ENCODE measurements at regions not wholly inside any gene's neighbourhood (a gene's known extent, or its start where the extent isn't known, plus 50 kb on each side); places are given as distances from the start of the nearest gene placed in this dataset.

DNA sequence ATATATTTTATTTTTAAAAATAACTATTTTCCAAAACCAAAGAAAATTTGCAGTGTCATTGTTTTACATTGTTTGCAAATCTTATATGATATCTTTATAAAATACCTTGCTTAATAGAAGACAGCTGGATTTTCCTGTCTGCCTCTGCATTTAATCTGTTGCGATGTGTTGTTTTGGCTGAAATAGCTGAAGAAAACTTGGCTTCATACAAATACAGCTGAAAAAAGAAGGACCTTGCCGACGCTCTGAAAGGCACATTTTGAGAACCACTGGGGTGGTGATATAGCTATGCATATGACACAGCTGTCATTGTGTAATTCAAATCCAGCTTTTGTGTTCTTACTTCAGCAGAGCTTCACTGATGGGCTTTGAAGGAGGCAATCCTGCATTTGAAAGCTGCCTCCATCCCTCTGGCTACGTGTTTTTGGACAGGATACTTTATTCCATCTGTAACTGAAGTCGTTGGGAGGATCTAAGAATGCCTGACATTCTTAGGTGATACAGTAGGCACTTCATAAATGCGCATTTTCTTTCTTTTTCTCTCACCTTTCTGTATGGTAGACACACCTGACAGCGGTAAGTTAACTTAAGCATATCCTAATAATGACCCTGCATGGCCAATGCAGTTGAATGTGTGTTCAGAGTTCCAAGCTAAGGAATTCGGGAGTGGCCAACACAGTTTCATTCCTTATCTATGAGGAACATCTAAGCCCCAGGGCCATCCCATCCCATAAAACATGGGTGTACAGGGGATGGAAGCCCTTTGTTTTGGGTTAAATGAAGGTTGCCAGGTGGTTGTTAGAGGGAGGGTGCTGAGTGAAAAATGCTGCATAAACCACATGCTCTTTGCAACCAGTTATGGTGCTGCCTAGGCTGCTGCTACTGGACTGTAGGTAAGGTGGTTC, 213.0 kb downstream of the TFAP2A start:
- no peak overlapping the region for H4K5ac ChIP-seq (ENCODE audit: insufficient read length, low read depth, low read length)
- H3K27ac ChIP-seq (ENCODE audit: insufficient read length, low read depth, low read length), result no peak overlapping the region
- H3K56ac ChIP-seq (ENCODE audit: insufficient read length, low read depth, low read length), result no peak overlapping the region
- no peak overlapping the region for H2BK20ac ChIP-seq (ENCODE audit: low read depth, low read length, poor library complexity, severe bottlenecking)
- H3K9ac ChIP-seq (ENCODE audit: extremely low read depth, insufficient read length, low read length), result no peak overlapping the region
- no peak overlapping the region for H4K8ac ChIP-seq (replicated peaks; ENCODE audit: insufficient read length, low read depth, low read length)
- DNase-seq, result no peak
- TF ChIP-seq, protein P1, sequence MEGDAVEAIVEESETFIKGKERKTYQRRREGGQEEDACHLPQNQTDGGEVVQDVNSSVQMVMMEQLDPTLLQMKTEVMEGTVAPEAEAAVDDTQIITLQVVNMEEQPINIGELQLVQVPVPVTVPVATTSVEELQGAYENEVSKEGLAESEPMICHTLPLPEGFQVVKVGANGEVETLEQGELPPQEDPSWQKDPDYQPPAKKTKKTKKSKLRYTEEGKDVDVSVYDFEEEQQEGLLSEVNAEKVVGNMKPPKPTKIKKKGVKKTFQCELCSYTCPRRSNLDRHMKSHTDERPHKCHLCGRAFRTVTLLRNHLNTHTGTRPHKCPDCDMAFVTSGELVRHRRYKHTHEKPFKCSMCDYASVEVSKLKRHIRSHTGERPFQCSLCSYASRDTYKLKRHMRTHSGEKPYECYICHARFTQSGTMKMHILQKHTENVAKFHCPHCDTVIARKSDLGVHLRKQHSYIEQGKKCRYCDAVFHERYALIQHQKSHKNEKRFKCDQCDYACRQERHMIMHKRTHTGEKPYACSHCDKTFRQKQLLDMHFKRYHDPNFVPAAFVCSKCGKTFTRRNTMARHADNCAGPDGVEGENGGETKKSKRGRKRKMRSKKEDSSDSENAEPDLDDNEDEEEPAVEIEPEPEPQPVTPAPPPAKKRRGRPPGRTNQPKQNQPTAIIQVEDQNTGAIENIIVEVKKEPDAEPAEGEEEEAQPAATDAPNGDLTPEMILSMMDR (conservative IDR thresholded peaks at IDR 0.05), result no peak
- H2BK120ac ChIP-seq (ENCODE audit: low read depth, low read length, poor library complexity, severe bottlenecking), result no peak overlapping the region
- H3K4me2 ChIP-seq (ENCODE audit: insufficient read depth, insufficient read length, low read length), result no peak overlapping the region
- no peak overlapping the region for H2AK5ac ChIP-seq (ENCODE audit: insufficient read length, low read length)
- Mint-ChIP-seq H3K4me1 (peaks cover 4% of the 10 kb centered on the region in 2 experiments; a peak in 3 of 4 replicates), H3K36me3 (ENCODE audit: insufficient read depth in 1 of 3, low read depth in 3 of 3) (no peaks in the 10 kb centered on the region; a peak in 1 of 7 replicates), H3K9me3 (peaks cover 5 to 7% of the 10 kb centered on the region in 2 experiments; a peak in 3 of 5 replicates), H3K27me3 (ENCODE audit: low read depth) (peaks cover 5% of the 10 kb centered on the region; the same call in 1 of the 2 replicates), H3K27ac (no peak overlapping the region), H3K4me3 (no peak overlapping the region)
- H3K18ac ChIP-seq (ENCODE audit: insufficient read length, low read depth, low read length), result no peak overlapping the region
- no peaks in the 10 kb centered on the region for H3K4me1 ChIP-seq (ENCODE audit: insufficient read depth, low read length)
- WGBS (ENCODE audit: extremely low coverage, insufficient read length, low lambda C conversion rate), result no CpG with 5 or more reads among the region's 8 CpGs
- H4K20me1 ChIP-seq (ENCODE audit: control insufficient read depth, insufficient read depth, insufficient read length), result no peaks in the 10 kb centered on the region
- H2AFZ ChIP-seq (ENCODE audit: low read length), result no peak overlapping the region
- no peak overlapping the region for H3K14ac ChIP-seq (ENCODE audit: insufficient read depth, low read length)
- no peak overlapping the region for H4K91ac ChIP-seq (ENCODE audit: insufficient read length, low read depth, low read length)
- H3K27me3 ChIP-seq (ENCODE audit: insufficient read depth, low read length), result no peaks in the 10 kb centered on the region
- no peak overlapping the region for H2BK12ac ChIP-seq (ENCODE audit: insufficient read length, low read depth, low read length)
- H3T11ph ChIP-seq (ENCODE audit: low read length), result no peak overlapping the region
- H3K23ac ChIP-seq (ENCODE audit: insufficient read length, low read depth, low read length), result no peak overlapping the region
- H3K23me2 ChIP-seq (ENCODE audit: insufficient read length, low read depth, low read length, poor library complexity, severe bottlenecking), result no peaks in the 10 kb centered on the region
- H3K79me2 ChIP-seq (ENCODE audit: insufficient read depth, low read length), result no peaks in the 10 kb centered on the region
- no peak overlapping the region for H2BK5ac ChIP-seq (ENCODE audit: insufficient read length, low read length)
- no peak overlapping the region for H3K4ac ChIP-seq (ENCODE audit: low read depth, low read length)
- no peak overlapping the region for H2BK15ac ChIP-seq (ENCODE audit: low read depth, low read length)
- H3K79me1 ChIP-seq (ENCODE audit: insufficient read depth, low read depth, low read length, poor library complexity, severe bottlenecking), result no peaks in the 10 kb centered on the region
- H3K9me3 ChIP-seq (ENCODE audit: control insufficient read depth, low read depth, low read length), result no peaks in the 10 kb centered on the region

Measured in H9 (cell line).